DND-41 (cell line): ENCODE measurements at regions not wholly inside any gene's neighbourhood (a gene's known extent, or its start where the extent isn't known, plus 50 kb on each side); places are given as distances from the start of the nearest gene placed in this dataset.

Source experiments
- ATAC-seq: fragments of 200-7000 bp; cut with Tn5 transposase; 3 replicates; pipeline ENCODE4 v1.9.1; 2021; ENCODE audit warnings: low read depth; ENCODE audit not compliant: insufficient read depth
- DNase-seq: peaks from one replicate; pipeline ENCODE4 v3.0.0-alpha.2; 2020
- H2AFZ ChIP-seq: 2 replicates; pipeline ENCODE4 v1.6.0; 2012; ENCODE audit warnings: low read depth, low read length
- H3K27ac ChIP-seq: 2 replicates; pipeline ENCODE4 v1.5.1; 2012; ENCODE audit warnings: low read length, inconsistent platforms
- H3K27me3 ChIP-seq: fragments of 200-600 bp; sonication (generic); 2 replicates; pipeline ENCODE4 v1.6.0; 2012; ENCODE audit warnings: low read length, mild to moderate bottlenecking, inconsistent platforms; ENCODE audit not compliant: insufficient read depth, poor library complexity
- H3K36me3 ChIP-seq: 2 replicates; pipeline ENCODE4 v1.5.1; 2012; ENCODE audit warnings: low read length, inconsistent platforms; ENCODE audit not compliant: insufficient read depth
- H3K4me1 ChIP-seq: 2 replicates; pipeline ENCODE4 v1.5.1; 2012; ENCODE audit warnings: mild to moderate bottlenecking, low read length; ENCODE audit not compliant: insufficient read depth
- H3K4me2 ChIP-seq: 2 replicates; pipeline ENCODE4 v1.6.0; 2012; ENCODE audit warnings: mild to moderate bottlenecking, moderate library complexity, low read length, inconsistent platforms; ENCODE audit not compliant: insufficient read depth
- H3K4me3 ChIP-seq, 2 experiments: fragments of 200-600 bp in 1 of 2; shearing (Covaris generic) in 1 of 2; 2 replicates each; pipeline ENCODE4 v1.5.1; 2012 to 2016; ENCODE audit warnings: inconsistent platforms in 2 of 2, low read length in 2 of 2, mild to moderate bottlenecking in 2 of 2, low read depth in 1 of 2, moderate library complexity in 1 of 2
- H3K79me2 ChIP-seq: 2 replicates; pipeline ENCODE4 v1.6.0; 2012; ENCODE audit warnings: low read length, inconsistent platforms; ENCODE audit not compliant: insufficient read depth
- H3K9ac ChIP-seq: 2 replicates; pipeline ENCODE4 v1.6.0; 2012; ENCODE audit warnings: low read depth, mild to moderate bottlenecking, inconsistent platforms, low read length, moderate library complexity
- H3K9me3 ChIP-seq: 2 replicates; pipeline ENCODE4 v1.5.1; 2012; ENCODE audit warnings: low read length, moderate library complexity, mild to moderate bottlenecking, inconsistent platforms; ENCODE audit not compliant: insufficient read depth, severe bottlenecking
- H4K20me1 ChIP-seq: 2 replicates; pipeline ENCODE4 v1.6.0; 2012; ENCODE audit warnings: low read length; ENCODE audit not compliant: insufficient read depth
- EZH2 ChIP-seq: IDR thresholded peaks from 3 replicates; pipeline ENCODE4 v1.6.1; 2012; ENCODE audit warnings: borderline replicate concordance, low read depth, mild to moderate bottlenecking, moderate library complexity, low read length, inconsistent platforms; ENCODE audit not compliant: severe bottlenecking
- TF ChIP-seq, protein P1 (sequence below): IDR thresholded peaks from 2 replicates; pipeline ENCODE4 v1.5.1; 2012; ENCODE audit warnings: borderline replicate concordance, low read length, moderate library complexity, mild to moderate bottlenecking; ENCODE audit not compliant: poor library complexity, severe bottlenecking; ENCODE audit errors: extremely low read depth

GRCh38 chr2:150247481-150247880, 240.0 kb downstream of the RND3 start:
- Histone ChIP-seq H3K4me3 (no peak overlapping the region), H3K36me3 (no peaks in the 10 kb centered on the region), H2AFZ (no peak overlapping the region), H3K4me1 (no peaks in the 10 kb centered on the region), H3K4me2 (no peak overlapping the region), H3K9me3 (no peaks in the 10 kb centered on the region), H3K79me2 (no peaks in the 10 kb centered on the region), H3K27me3 (no peaks in the 10 kb centered on the region), H3K9ac (no peak overlapping the region), H4K20me1 (no peaks in the 10 kb centered on the region), H3K27ac (no peak overlapping the region)
- TF ChIP-seq, protein P1, sequence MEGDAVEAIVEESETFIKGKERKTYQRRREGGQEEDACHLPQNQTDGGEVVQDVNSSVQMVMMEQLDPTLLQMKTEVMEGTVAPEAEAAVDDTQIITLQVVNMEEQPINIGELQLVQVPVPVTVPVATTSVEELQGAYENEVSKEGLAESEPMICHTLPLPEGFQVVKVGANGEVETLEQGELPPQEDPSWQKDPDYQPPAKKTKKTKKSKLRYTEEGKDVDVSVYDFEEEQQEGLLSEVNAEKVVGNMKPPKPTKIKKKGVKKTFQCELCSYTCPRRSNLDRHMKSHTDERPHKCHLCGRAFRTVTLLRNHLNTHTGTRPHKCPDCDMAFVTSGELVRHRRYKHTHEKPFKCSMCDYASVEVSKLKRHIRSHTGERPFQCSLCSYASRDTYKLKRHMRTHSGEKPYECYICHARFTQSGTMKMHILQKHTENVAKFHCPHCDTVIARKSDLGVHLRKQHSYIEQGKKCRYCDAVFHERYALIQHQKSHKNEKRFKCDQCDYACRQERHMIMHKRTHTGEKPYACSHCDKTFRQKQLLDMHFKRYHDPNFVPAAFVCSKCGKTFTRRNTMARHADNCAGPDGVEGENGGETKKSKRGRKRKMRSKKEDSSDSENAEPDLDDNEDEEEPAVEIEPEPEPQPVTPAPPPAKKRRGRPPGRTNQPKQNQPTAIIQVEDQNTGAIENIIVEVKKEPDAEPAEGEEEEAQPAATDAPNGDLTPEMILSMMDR = no peak
- no peak for TF ChIP-seq EZH2
- ATAC-seq (no peak), DNase-seq (no peak)

DNA sequence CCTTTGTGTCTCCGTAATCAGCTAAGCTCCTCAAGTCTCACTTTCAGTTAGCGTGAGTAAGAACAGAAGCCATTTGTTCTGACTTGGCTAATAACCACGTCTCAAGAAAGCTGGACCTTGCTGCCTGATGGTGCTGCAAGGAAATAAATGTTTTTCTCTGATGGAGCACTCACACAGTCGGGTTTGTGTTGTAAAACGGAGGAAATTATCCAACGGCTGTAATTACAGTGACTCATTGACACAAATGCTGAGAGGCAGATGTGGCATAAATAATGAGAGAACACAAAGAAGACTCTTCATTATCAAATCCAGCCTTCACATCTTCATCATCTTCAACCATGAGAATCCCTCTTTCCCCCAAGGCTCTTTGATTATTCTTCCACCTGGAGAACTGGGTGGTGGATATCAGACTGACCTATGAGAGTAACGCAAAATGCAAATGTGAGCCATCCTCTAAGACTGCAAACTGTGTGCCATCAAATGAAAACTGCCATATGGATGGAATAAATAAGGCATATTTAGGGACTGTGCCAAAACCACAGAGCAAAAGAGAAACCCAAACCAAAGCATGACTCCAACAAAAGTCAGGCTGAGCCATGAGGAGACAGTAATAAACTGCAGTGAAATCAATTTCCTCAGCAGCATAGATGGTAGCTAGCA, 252.6 kb downstream of the RND3 start:
- H3K27me3 ChIP-seq = no peaks in the 10 kb centered on the region
- no peaks in the 10 kb centered on the region for H3K9me3 ChIP-seq
- no peaks in the 10 kb centered on the region for H3K36me3 ChIP-seq
- DNase-seq (no peak), ATAC-seq (0 out of 3 replicates have a peak, but pooled peaks have one; percentile 22)
- no peaks in the 10 kb centered on the region for H3K4me1 ChIP-seq
- H3K9ac ChIP-seq = no peak overlapping the region
- H3K4me3 ChIP-seq = no peak overlapping the region
- H3K79me2 ChIP-seq = no peaks in the 10 kb centered on the region
- H3K27ac ChIP-seq = no peak overlapping the region
- no peak overlapping the region for H2AFZ ChIP-seq
- H3K4me2 ChIP-seq = no peak overlapping the region
- TF ChIP-seq, protein P1 = no peak
- H4K20me1 ChIP-seq = no peaks in the 10 kb centered on the region

DNA sequence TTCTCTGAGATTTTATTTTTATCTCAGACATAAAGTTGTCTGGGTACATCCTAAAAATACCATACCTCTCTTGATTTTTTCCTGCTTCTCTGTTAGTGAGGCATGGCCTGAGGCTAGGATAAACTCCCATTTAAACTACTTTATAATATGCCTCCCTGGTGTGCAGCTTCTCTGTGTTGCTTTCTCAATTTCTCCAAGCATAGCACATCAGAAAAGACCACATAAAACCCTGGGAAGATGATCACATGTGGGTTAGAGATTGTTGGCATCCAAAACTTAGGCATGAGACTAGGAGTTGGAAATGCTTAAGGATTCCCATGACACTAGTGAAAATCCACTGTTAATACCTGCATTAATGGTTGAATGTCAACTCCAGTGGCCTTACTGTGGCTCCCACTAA, 254.6 kb downstream of the RND3 start:
- ATAC-seq (no peak), DNase-seq (no peak)
- Histone ChIP-seq H3K79me2 (no peaks in the 10 kb centered on the region), H2AFZ (no peak overlapping the region), H3K27ac (no peak overlapping the region), H3K27me3 (no peaks in the 10 kb centered on the region), H3K4me3 (no peak overlapping the region), H3K9ac (no peak overlapping the region), H4K20me1 (no peaks in the 10 kb centered on the region), H3K4me2 (no peak overlapping the region), H3K36me3 (no peaks in the 10 kb centered on the region), H3K9me3 (no peaks in the 10 kb centered on the region), H3K4me1 (peaks cover 7% of the 10 kb centered on the region; the same call in 1 of the 2 replicates)
- TF ChIP-seq, protein P1 = no peak
- TF ChIP-seq EZH2 = no peak
